PC-9 (cell line): ENCODE measurements at regions not wholly inside any gene's neighbourhood (a gene's known extent, or its start where the extent isn't known, plus 50 kb on each side); places are given as distances from the start of the nearest gene placed in this dataset.

Experiments used
- CTCF ChIP-seq: fragments of 200-600 bp; sonication (generic); conservative IDR thresholded peaks from 2 replicates; pipeline ENCODE4 v1.6.1; 2017; ENCODE audit warnings: mixed run types, antibody characterized with exemption, mild to moderate bottlenecking, moderate library complexity
- EZH2 ChIP-seq: fragments of 200-600 bp; sonication (generic); IDR thresholded peaks from 2 replicates; pipeline ENCODE4 v1.8.0; 2017; ENCODE audit warnings: antibody characterized with exemption, low read depth

- no peak for TF ChIP-seq CTCF
- no peak for TF ChIP-seq EZH2
These were observed 462.2 kb upstream of the DMAC1 start for GRCh38 chr9:8261737-8262136.
